Mammary epithelial cell (primary cell): ENCODE measurements at regions not wholly inside any gene's neighbourhood (a gene's known extent, or its start where the extent isn't known, plus 50 kb on each side); places are given as distances from the start of the nearest gene placed in this dataset.

ENCODE experiments used
- CTCF ChIP-seq, 2 donors: IDR thresholded peaks in 1 of 2; conservative IDR thresholded peaks in 1 of 2; 2 replicates each; pipeline ENCODE4 v1.5.1; 2011 to 2012; ENCODE audit warnings: inconsistent platforms in 2 of 2, low read length in 2 of 2, mild to moderate bottlenecking in 2 of 2, control low read depth in 1 of 2, low read depth in 1 of 2; ENCODE audit not compliant: insufficient read depth in 1 of 2; ENCODE audit errors: extremely low read depth in 1 of 2
- EZH2 ChIP-seq: IDR thresholded peaks from 2 replicates; pipeline ENCODE4 v1.6.1; 2012; ENCODE audit warnings: low read length, inconsistent platforms, borderline replicate concordance

GRCh38 chr2:24418166-24418841, 58.0 kb upstream of the ITSN2 start:
- no peak for TF ChIP-seq CTCF (conservative IDR thresholded peaks at IDR 0.05 in 1 of 2, IDR thresholded peaks at IDR 0.05 in 1 of 2; ENCODE audit: extremely low read depth in 1 of 2, insufficient read depth in 1 of 2, low read depth in 1 of 2, low read length in 2 of 2)
- no peak for TF ChIP-seq EZH2
